SH-SY5Y (cell line): ENCODE measurements at regions not wholly inside any gene's neighbourhood (a gene's known extent, or its start where the extent isn't known, plus 50 kb on each side); places are given as distances from the start of the nearest gene placed in this dataset.

Source experiments
- GATA2 ChIP-seq: IDR thresholded peaks from 2 replicates; pipeline ENCODE4 v1.6.1; 2011; ENCODE audit warnings: mild to moderate bottlenecking, low read depth, low read length
- GATA3 ChIP-seq: IDR thresholded peaks from 2 replicates; pipeline ENCODE4 v1.6.1; 2011; ENCODE audit warnings: low read depth, mild to moderate bottlenecking, low read length, moderate library complexity

DNA sequence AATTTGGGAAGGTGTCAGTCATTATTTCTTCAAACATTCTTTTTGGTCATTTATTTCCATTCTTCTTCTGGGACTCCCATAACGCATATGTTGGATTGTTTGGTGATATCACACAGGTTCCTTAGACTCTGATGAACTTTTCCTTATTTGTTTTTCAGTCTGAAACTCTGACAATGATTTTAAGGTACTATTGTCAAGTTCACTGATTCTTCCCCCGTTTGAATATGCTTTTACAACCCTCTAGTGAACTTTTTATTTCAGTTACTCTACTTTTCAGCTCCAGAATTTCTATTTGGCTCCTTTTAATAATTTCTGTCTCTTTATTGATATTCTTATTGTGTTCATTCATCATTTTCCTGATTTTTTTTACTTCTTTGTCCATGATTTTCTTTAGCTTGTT lies 92.5 kb upstream of the RORB start:
- TF ChIP-seq GATA2 (no peak), GATA3 (no peak)

DNA sequence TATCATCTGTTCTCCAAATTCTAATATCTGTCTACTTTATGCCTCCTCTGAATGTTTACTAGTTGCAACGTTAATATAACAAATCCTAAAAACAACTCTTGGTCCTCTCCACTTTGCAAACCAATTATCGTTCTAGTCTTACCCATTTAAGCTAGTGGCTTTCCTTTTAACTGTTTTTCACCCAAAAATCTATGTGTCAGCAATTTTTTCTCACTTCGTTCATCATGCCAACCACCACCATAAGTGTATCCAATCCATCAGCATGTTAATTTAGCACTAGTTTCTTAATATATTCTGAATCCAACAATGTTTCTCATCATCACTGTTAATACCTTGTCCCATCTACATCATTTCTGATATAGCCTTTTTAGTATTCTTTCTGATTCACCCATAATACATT lies 90.0 kb upstream of the RORB start:
- TF ChIP-seq GATA2 (no peak), GATA3 (no peak)

DNA sequence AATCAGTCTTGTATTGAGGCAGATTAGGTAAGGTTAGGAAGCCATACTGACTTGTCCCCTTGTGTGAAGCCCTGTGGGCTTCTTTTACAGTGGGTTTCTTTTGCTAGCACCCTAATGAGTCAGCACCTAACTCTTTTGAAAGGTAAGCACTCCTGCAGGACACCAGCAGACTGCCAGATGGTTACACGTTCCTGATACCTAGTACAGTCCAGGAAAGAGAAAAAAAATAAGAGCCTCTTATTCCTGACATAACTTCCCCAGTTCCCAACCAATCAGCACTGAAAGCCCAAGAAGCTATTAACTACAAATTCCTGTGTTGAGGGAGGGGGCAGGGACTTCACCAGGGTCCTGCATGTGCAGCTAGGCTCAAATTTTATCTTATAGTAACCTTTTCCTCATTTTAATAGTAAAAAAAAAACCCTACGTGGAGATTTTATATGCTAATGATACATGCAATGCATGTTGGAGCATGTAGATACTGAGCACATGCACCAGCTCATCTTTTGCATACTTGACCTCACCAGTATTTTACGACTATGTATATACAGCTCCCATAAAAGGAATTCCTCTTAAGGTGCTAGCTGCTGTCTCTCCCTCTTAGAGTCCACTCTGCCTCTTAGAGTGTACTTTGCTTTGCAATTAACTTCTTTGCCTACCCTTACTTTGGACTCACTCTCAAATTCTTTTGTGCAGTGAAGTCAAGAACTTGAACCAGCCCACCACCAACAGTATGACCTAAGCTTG lies 84.7 kb upstream of the RORB start:
- TF ChIP-seq GATA2 (no peak), GATA3 (no peak)

DNA sequence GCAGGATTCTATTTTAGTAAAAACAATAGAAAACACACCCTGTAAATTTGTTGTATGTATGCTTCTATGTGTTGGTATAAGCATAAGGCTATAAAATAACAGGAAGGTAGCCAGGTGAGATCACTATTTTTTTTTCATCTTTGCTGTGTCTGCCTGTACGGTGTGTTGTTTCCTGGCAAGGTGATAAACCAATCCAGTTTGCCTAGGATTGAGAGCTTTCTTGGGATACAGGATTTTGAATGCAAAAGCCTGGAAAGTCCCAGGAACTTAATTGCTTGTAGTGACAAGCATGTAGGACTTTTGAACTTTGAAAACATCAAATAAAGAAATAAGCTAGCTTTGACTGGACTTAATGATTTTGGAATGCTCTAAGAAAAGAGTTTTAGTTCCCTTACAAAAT lies 83.3 kb upstream of the RORB start:
- TF ChIP-seq GATA2, result no peak
- no peak for TF ChIP-seq GATA3

- no peak for TF ChIP-seq GATA3
- no peak for TF ChIP-seq GATA2
Measured at GRCh38 chr9:74414325-74414724, 82.8 kb upstream of the RORB start.

GRCh38 chr9:74415995-74416394 lies 81.1 kb upstream of the RORB start:
- no peak for TF ChIP-seq GATA2
- no peak for TF ChIP-seq GATA3

- TF ChIP-seq GATA2, result no peak
- no peak for TF ChIP-seq GATA3
Measured at GRCh38 chr9:74431467-74431866, 65.7 kb upstream of the RORB start.

GRCh38 chr9:74443036-74443750 lies 53.9 kb upstream of the RORB start:
- no peak for TF ChIP-seq GATA3
- TF ChIP-seq GATA2, result no peak

DNA sequence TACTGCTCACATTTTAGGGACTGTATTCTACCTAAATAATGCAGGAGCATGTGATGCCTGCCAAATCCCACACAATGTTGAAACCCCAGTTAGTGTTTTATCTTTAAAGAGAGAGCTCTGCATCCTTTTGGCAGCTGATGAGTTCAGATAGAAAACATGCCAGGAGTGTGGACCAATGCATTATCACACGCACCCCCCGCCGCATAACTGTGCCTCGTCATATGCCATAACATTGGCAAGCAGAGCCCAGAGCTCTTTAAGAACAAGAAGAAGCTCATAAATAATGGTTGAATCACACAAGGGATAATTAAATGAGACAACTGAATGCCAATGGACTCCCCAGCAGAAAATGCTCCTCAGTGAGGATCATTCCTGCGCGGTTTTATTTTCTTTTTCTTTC lies 52.8 kb upstream of the RORB start:
- TF ChIP-seq GATA3, result no peak
- peak; percentile 43 for TF ChIP-seq GATA2
